HG03066 (cell line): ENCODE measurements at regions not wholly inside any gene's neighbourhood (a gene's known extent, or its start where the extent isn't known, plus 50 kb on each side); places are given as distances from the start of the nearest gene placed in this dataset.
"Not testable (repeated sequence)": the region's sequence is repeated elsewhere in the genome, so short reads cannot be mapped to it uniquely, and the experiment has no call there.

Experiments
- ATAC-seq: cut with Tn5 transposase; IDR thresholded peaks from one replicate; pipeline ENCODE4 v1.9.1; 2021; ENCODE audit warnings: low read depth; ENCODE audit not compliant: unreplicated experiment

DNA sequence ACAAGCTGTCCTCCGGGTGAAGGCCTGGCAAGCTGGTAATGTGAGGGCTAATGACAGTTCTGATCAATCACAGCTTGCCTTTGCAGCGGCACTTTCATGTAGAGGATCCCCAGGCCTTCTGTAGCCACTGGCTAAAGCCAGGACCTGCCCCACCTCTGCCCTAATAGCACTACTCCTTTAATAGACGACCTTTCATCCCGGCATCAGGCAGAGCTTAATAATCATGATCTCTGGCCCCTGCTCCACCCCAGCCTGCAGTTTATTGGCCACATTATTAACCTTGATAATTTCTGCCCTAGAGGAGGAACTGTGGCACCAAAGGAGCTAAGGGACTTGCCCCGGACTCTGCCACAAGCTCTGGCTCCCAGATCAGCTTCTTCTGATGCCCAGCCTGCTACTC lies 142.3 kb upstream of the TBX3 start:
- no peak for ATAC-seq

DNA sequence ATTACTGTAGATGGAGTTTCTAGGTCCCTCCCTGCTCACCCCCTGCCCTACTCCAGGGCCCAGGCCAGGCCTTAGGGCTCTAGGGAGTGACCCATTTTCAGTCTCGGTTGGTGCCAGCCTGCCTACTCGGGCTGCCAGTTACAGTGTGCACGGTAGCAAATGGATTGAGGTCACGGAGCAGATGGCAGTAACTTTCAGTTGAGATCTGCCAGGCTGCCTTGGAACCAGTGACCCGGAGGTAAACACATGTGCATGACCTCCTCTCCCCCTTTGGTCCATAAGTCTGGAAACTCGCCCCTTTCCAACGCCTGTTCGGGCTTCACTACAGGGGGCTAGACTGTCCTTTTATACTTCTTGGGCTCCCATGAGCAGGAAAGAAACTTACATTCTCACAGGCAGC lies 139.7 kb upstream of the TBX3 start:
- ATAC-seq = no peak

DNA sequence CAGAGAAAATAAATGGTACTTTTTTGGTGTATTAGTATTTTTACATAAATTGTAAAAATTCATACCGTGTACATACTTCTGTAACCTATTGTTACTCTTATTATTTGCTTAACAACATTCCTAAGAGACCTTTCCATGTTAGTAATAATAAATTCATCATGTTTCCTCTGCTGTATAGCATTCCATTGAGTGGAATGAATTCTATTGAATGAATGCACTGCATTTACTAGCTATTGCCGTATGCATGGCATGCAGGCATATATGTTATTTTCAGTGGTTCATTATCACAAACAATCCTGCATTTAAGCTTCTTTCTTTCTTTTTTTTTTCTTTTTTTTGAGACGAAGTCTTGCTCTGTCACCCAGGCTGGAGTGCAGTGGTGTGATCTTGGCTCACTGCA lies 137.6 kb upstream of the TBX3 start:
- no peak for ATAC-seq

DNA sequence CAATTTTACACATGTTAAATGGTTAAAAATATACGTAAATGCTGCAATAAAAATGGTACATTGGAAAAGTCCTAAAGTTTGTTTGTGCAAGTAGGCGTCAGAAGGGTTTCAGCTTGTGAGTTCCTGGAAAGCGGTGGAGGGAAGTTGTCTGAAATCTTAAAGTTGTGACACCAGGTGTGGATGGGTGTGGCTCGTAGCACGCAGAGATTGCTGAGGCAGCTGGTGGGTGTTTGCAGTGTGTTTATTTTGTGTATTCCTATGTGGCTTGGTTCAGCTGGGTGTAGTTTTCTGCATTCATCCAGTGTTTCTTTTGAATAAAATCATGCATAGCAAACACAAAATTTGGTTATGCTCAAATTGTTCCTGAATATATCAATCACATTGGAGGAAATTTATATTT lies 136.8 kb upstream of the TBX3 start:
- ATAC-seq = no peak

DNA sequence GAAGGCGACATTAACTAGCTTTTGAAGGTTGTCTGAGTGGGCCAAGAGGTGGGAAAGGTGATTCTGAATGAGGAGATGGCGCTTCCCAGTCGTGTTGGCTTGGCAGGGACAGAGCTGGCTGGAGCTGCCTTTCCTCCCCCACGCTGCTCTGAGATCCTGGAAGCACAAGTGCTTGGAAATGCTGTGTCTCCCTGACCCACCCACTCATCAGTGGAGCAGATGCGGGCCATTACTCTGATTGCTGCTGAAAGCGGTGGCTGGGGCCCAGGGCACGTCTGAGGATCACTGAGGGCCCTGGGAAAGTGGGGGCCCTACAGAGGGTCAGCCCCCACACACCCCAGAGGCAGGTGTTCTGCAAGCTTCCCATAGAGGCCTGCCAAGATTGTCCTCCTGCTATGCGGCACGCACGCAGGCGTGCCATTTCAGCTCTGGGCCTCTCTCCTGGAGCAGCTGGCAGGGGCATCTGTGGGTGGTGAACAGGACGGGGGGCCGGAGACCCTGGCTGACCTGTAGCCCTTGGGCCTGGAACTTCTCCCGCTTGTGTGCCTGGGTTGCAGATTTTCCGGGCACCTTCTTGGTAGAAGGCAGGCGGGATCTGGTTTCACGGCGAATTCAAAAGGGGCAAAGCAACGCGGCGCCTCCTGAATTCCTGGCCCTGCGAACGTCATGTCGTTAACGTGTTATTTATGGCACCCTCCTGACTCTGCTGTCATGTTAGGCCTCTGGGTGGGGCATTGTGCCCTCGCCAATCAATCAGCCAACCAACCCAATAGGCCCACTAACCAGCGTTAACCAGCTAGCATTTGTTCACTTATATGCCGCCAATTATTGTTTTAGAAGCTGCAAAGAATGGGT lies 133.8 kb upstream of the TBX3 start:
- no peak for ATAC-seq

DNA sequence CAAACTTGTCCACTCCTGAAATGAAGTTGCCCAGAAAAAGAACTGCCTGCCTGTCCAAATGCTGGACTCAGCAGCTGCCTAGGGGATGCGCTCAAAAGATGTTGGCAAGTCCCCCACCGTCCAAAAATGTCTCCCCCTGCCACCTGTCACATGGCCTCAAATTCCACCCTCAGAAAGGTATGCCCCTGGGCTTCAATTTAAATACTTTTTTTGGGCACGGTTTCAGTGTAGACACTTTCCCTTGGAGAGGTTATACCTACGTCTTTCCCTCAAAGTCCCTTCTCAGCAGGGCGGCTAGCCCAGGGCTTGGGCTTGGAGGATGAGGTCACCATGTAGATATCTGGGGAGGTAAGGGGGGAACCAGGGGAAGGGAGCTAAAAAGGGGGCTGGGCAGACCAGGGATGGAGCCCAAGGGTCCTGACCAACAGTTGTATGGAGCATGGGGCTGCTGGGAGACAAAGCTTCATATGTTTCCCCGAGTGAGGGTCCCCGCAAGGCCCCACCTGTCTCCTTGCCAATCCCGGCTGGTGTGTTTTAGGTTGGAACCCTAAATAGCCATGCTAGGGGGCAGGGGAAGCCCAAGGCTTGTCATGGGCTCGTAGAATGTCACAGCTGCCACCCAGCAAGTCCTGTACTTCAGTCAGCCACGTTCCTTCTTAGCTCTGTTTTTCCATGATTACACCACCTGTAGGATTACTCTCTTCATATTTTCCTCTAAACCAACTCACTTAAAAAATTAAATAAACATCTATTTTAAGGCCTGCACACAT lies 131.2 kb upstream of the TBX3 start:
- no peak for ATAC-seq

DNA sequence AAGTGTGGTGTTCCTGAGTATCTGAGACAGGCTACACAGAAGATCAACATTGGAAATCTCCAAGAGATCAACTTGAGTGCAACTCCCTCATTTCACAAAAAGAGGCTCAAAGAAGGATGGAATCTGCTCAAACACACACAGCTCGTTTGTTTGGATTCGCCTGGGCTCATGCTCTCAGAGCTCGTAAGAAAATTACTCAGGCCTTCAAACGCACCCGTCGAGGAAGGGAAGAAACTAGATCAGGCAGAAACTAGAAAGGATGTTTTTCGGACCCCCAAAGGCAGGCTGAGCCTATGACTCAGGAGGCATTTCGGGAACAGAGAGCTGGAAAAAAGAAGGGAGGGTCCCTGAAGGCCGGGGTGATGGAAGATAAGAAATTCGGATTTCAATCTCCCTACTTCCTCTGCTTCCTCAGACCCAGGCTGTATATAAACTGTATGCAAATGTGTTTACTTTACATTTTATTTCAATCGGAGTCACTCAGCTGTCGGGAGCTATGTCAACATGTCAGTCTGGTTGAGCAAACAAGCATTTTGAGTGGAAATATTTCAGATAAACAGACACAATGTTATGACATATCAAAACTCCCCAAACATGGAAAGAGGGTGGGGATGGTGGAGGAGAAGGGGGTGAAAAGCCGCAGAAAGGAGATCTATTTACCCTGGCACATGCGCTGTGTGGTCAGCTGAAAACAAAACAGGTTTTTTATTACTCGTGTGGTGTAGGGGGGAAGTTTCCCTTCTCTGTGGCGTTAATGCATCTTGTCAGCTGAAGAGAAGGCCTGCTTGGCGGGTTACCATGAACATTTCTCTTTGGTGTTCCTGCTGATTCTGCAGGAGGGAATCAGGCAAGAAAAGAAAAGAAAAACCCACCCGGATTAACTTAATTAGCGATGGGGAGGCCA lies 129.1 kb upstream of the TBX3 start:
- ATAC-seq = no peak

DNA sequence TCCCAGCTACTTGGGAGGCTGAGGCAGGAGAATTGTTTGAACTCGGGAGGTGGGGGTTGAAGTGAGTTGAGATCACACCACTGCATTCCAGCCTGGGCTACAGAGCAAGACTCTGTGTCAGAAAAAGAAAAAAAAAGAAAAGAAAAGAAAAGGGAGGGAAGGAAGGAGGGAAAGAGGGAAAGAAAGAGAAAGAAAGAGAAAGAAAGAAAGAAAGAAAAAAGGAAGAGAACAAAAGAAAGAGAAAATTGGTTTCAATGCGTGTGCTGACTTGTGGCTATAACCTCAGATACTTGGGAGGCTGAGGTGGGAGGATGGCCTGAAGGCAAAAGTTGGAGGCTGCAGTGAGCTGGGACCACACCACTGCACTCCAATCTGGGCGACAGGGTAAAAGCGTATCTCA lies 128.4 kb upstream of the TBX3 start:
- ATAC-seq = no peak

DNA sequence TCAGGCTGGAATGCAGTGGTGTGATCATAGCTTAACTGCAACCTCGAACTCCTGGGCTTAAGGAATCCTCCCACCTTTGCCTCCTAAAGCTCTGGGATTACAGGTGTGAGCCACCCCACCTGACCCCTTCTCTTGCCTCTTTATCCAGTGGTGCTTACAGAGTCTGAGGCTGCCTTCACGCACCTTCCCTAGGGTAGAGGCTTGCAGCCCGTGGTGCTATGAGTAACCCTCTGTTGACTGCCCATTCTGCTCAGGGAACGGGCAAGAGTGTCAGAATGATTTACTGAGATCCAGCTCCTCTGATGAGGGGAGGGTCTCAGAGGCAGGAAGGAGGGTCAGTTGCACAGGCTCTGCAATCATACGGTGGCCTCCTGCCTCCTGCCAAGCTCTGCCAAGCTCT lies 125.1 kb upstream of the TBX3 start:
- no peak for ATAC-seq

DNA sequence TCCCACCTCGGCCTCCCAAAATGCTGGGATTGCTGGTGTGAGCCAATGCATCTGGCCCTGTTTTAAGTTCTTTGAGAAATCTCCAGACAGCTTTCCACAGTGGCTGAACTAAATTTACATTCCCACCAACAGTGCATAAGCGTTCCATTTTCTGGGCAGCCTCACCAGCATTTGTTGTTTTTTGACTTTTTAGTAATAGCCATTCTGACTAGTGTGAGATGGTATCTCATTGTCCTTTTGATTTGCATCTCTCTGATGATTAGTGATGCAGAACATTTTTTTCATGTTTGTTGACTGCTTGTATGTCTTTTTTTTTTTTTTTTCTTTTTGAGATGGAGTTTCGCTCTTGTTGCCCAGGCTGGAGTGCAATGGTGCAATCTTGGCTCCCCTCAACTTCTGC lies 117.4 kb upstream of the TBX3 start:
- not testable (repeated sequence) for ATAC-seq

DNA sequence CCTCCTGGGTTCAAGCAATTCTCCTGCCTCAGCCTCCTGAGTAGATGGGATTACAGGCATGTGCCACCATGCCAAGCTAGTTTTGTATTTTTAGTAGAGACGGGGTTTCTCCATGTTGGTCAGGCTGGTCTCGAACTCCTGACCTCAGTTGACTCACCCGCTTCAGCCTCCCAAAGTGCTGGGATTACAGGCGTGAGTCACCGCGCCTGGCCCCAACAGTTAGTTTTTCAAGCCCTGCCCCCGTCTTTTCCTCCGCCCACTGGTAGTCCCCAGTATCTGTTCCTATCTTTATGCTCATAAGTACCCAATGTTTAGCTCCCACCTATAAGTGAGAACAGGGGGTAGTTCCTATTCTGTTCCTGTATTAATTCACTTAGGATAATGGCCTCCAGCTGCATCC lies 116.6 kb upstream of the TBX3 start:
- not testable (repeated sequence) for ATAC-seq

DNA sequence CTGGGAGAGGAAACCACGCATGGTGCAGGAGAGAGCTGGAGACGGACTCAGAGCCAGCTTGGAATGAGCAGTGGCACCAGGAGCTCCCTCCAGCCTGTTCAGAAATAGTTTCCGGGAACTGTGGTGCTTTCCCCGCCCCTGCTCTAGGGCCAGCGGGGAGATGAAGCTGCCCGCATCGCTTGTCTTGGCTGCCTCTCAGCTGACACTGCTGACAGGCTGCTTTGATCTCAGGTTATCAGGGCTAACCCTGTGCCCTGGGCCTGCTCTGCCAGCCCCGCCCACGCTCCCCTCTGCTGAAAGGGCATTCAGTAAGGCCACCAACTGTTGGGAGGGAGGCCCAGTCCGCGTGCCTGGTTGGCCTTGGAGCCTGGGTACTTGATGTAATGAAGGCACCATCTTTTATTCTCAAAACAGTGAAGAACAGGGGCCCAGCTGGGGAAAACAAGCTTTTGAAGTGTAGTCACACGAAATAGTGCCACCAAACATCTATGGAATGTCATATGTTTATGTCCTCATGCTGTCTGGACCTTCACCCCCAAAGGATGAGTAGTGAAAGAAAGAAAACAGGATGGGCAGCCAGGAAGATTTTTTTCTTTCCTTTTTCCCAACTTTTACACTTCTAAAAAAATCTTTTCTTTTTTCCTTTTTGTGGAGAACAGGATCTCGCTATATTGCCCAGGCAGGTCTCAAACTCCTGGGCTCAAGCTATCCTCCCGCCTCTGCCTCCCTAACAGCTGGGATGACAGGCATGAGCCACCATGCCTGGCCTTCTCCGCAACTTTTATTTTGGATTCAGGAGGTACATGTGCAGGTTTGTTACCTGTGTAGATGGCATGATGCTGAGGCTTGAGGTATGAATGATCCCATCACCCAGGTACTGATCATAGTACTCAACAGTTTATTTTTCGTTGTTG lies 115.9 kb upstream of the TBX3 start:
- ATAC-seq = no peak

DNA sequence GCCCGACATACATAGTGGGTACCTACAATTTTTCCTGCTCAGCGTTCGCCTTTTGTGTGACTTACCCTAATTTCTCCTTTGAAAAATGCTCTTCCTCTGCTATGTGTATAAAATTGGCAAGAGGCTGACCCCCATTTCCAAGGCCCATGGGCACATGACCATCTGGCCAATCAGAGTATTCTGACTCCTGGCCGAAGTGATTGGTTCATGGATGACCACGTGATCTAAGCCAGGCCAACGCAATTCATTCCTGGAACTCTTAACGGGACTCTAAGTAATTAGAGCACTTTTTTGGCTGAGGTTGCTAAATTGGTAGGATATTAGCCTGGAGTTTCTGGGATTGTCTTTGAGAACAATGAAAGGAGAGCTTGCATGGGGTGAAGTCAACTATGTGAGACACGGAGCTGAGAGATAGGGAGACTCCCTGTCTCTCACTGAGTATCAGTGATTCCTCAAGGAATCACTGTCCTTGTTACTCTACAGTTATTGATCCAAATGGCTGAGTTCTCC lies 110.1 kb upstream of the TBX3 start:
- ATAC-seq = no peak

DNA sequence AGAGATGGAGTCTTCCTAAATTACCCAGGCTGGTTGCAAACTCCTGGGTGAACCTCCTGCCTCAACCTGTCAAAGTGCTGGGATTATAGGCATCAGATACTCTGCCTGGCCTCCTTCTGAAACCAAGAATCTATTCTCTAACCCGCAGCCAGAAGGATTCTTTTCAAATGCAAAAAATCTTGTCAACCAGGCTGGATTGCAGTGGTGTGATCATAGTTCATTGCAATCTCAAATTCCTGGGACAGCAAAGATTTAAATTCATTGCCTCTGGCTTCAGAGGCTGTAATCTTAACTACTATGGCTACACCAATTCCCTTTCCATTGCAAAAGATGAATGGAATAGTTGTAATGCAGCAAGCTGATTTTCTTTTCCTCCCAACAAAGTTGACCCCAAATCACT lies 106.3 kb upstream of the TBX3 start:
- no peak for ATAC-seq

DNA sequence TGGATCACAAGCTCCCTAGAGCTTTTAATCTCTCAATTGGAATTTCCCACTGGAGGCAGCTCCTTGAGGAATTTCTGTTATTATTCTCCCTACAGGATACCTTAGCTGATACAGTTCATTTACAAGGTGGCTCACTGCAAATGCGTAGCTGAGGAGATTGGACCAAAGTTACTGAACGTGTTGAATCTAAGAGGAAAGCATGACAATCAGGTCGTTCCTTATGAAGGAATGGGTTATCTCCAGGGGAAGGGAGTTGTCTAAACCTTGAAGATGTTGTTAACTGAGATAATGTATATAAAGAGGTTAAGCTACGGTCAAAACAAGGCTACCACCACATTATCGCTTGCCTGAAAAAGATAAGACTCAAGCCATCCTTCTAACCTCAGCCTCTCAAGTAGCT lies 105.8 kb upstream of the TBX3 start:
- ATAC-seq = no peak

DNA sequence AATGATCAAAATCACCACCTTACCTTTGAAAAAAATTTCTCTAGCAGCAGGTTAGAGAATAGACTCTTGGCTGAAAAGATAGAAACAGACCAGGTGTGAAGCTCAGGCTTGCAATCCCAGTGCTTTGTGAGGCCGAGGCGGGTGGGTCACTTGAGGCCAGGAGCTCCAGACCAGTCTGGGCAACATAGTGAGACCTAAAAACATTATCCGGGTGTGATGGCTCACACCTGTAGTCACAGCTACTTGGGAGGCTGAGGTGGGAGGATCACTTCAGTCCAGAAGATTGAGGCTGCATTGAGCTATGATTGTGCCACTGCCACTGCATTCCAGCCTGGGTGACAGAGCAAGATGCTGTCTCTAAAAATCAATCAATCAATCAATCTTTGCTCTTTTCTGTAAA lies 105.3 kb upstream of the TBX3 start:
- ATAC-seq = no peak

DNA sequence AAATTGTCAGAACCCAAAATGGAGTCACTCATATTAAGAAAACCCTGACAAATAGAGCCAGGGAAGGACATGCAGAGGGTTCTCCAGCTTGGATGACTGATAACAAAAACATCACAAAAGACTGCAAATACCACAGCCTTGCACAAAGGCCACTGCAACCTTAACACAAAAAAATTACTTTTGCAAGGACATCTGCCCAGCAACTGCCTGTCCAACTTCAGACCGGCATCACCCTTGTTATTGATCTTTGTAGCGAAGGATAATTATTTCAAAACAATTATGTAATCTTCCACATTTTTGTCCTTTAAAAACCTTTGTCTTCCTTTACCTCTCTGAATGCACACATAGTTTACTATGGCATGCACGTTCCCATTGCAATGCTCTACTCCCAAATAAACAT lies 100.6 kb upstream of the TBX3 start:
- ATAC-seq = no peak

DNA sequence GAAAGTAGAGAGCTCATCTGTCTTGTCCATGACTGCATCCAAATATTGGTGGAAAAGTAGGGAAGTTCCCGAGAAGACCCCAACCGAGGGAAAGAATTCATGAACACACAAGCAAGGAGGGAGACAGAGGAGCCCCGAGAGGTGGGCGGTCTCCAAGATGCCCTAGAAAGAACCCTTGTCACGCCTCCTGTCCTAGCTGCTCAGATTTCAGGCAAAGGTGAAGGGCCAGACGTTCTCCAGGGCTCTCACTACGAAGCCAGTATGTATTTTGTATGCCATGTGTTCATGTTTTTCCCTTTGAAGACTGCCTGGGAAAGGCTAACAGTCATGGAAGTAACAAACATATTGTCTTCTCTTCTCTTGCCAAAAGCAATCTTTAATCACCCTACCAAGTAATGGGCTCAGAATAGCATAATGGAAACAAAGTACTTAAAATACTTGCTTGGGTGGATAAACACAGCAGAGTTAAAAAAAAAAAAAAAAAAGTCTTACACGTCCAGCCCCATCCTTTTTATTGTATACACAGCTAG lies 99.2 kb upstream of the TBX3 start:
- ATAC-seq = no peak

DNA sequence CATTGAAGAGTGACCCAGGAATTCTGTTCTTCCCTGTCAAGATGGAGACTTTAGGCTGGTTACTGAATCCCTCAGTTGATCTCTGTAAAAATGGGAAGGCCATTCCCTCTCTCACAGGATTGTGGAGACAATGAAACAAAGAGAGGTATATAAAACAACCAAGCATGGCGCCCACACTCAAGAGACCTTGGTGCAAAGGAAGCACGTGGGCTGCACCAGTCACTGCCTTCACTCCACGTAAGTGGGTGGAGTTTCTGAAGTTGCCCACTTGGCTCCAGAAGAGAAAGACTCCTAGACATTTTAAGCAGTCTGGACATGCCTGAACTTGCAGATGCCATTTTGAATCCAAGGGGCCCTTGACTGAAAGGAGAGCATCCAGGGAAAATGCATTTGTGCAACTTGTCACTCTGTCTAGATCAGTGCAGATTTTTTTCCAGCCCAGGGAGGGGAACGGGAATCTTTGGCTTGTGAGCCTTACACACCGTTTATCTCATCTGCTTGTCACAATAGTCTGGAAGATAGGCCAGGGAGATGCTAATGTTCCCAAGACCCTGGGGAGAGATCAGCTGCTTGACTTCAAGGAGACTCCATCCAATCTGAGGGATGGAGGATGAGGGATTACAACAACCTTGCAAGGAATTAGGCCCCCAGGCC lies 96.9 kb upstream of the TBX3 start:
- ATAC-seq = no peak
